CD8-positive, alpha-beta memory T cell (primary cell): ENCODE measurements at regions not wholly inside any gene's neighbourhood (a gene's known extent, or its start where the extent isn't known, plus 50 kb on each side); places are given as distances from the start of the nearest gene placed in this dataset.
"Not testable (repeated sequence)": the region's sequence is repeated elsewhere in the genome, so short reads cannot be mapped to it uniquely, and the experiment has no call there.

Source experiments
- CTCF ChIA-PET: fragments of 350-600 bp; sonication (Branson Sonifier 250); formaldehyde crosslinking; loops from one replicate; lab custom pipeline; 2021; ENCODE audit warnings: antibody characterized with exemption; lab: Charles Lee
- POLR2A ChIA-PET: fragments of 350-600 bp; sonication (Branson Sonifier 250); formaldehyde crosslinking; loops from one replicate; lab custom pipeline; 2021; ENCODE audit warnings: antibody characterized with exemption; lab: Charles Lee
- DNase-seq, 5 donors: peaks; one replicate each; pipeline versions ENCODE4 v3.0.0 to v3.0.0-alpha.2; 2020 to 2022; ENCODE audit warnings: mixed read lengths in 1 of 5
- H3K27ac ChIP-seq: one replicate; pipeline ENCODE4 v1.7.0; 2013; ENCODE audit warnings: low read depth, mild to moderate bottlenecking, low read length, moderate library complexity
- H3K27me3 ChIP-seq: 2 replicates; pipeline ENCODE4 v1.7.0; 2013; ENCODE audit warnings: low read length, mild to moderate bottlenecking; ENCODE audit not compliant: insufficient read depth, poor library complexity, severe bottlenecking
- H3K36me3 ChIP-seq: 2 replicates; pipeline ENCODE4 v1.7.0; 2013; ENCODE audit warnings: mild to moderate bottlenecking, low read length, moderate library complexity; ENCODE audit not compliant: insufficient read depth
- H3K4me1 ChIP-seq: 2 replicates; pipeline ENCODE4 v1.7.0; 2013; ENCODE audit warnings: mild to moderate bottlenecking, low read length, moderate library complexity; ENCODE audit not compliant: insufficient read depth
- H3K4me3 ChIP-seq: 2 replicates; pipeline ENCODE4 v1.7.0; 2013; ENCODE audit warnings: mild to moderate bottlenecking, low read length
- H3K9me3 ChIP-seq: 2 replicates; pipeline ENCODE4 v1.7.0; 2013; ENCODE audit warnings: mild to moderate bottlenecking, low read length
- H3K27ac Mint-ChIP-seq, 8 donors: one replicate each; pipeline ENCODE4 v1.8.0; 2020 to 2021; ENCODE audit warnings: mixed read lengths in 8 of 8, mild to moderate bottlenecking in 6 of 8, inconsistent platforms in 3 of 8, moderate library complexity in 3 of 8
- H3K27me3 Mint-ChIP-seq, 2 donors: one replicate each; pipeline ENCODE4 v1.8.0; 2020 to 2021; ENCODE audit warnings: mixed read lengths in 2 of 2, mild to moderate bottlenecking in 1 of 2, moderate library complexity in 1 of 2
- H3K36me3 Mint-ChIP-seq, 3 donors: one replicate each; pipeline ENCODE4 v1.8.0; 2020 to 2021; ENCODE audit warnings: mixed read lengths in 3 of 3, inconsistent platforms in 1 of 3, mild to moderate bottlenecking in 1 of 3
- H3K4me1 Mint-ChIP-seq, 3 donors: one replicate each; pipeline ENCODE4 v1.8.0; 2020 to 2021; ENCODE audit warnings: mixed read lengths in 3 of 3, inconsistent platforms in 1 of 3, mild to moderate bottlenecking in 1 of 3
- H3K4me3 Mint-ChIP-seq, 7 donors: one replicate each; pipeline ENCODE4 v1.8.0; 2020 to 2021; ENCODE audit warnings: mixed read lengths in 7 of 7, mild to moderate bottlenecking in 6 of 7, moderate library complexity in 4 of 7, inconsistent platforms in 2 of 7
- H3K9me3 Mint-ChIP-seq, 5 donors: one replicate each; pipeline ENCODE4 v1.8.0; 2020 to 2022; ENCODE audit warnings: mixed read lengths in 5 of 5, mild to moderate bottlenecking in 3 of 5, moderate library complexity in 2 of 5, inconsistent platforms in 1 of 5

- Mint-ChIP-seq H3K4me3 (peak overlapping the region in 6 of 7 donors; percentile 3 to 68 (median 38)), H3K9me3 (no peaks in the 10 kb centered on the region), H3K4me1 (peaks cover 31 to 45% (median 38%) of the 10 kb centered on the region in 3 donors)
Measured at GRCh38 chr5:40429258-40430100, 250.2 kb upstream of the PTGER4 start.

DNA sequence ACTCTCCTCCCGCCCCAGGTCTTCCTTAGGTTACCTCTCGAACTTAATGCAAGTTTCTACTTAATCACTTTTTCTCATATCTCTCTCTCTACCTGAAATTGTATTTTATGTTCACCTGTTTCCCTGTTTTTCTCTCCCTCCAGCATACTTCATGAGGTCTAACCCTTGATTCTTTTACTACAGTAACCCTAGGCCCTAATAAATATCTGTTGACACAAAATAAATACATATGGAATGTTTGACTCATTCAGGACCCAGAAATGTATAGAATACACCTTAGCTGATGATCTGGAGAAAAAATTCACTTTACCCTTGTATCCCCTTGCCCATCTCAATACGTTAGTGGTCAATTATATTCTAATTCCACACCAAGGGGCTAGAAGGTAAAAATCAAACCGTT, 250.9 kb upstream of the PTGER4 start:
- Histone ChIP-seq H3K9me3 (no peaks in the 10 kb centered on the region), H3K36me3 (no peaks in the 10 kb centered on the region), H3K4me1 (peaks cover 10% of the 10 kb centered on the region), H3K27me3 (no peaks in the 10 kb centered on the region), H3K4me3 (no peak overlapping the region), H3K27ac (no peak overlapping the region)
- Mint-ChIP-seq H3K36me3 (peaks cover 0 to 4% (median 2%) of the 10 kb centered on the region in 3 donors), H3K27me3 (no peaks in the 10 kb centered on the region), H3K4me1 (peaks cover 27 to 45% (median 36%) of the 10 kb centered on the region in 3 donors), H3K4me3 (no peak overlapping the region), H3K9me3 (no peaks in the 10 kb centered on the region), H3K27ac (peak overlapping the region; percentile 2 to 87 (median 74))
- ChIA-PET POLR2A (no interaction called here), CTCF (interaction anchor here (1.4 kb wide), 1 partner anchor 8 kb away, joined by 5 read pairs; no protein-coding TSS in a partner anchor)
- DNase-seq: no peak

More at GRCh38 chr5:40429258-40430100, 250.2 kb upstream of the PTGER4 start:
- no peak for DNase-seq
- Mint-ChIP-seq H3K27ac (peak overlapping the region; percentile 15 to 87 (median 71)), H3K27me3 (no peaks in the 10 kb centered on the region), H3K36me3 (peaks cover 0 to 4% (median 2%) of the 10 kb centered on the region in 3 donors)
- ChIA-PET POLR2A (no interaction called here), CTCF (no interaction called here)
- Histone ChIP-seq H3K4me3 (no peak overlapping the region), H3K9me3 (no peaks in the 10 kb centered on the region), H3K36me3 (no peaks in the 10 kb centered on the region), H3K27me3 (no peaks in the 10 kb centered on the region), H3K27ac (no peak overlapping the region), H3K4me1 (peaks cover 10% of the 10 kb centered on the region)

GRCh38 chr5:40428126-40428525, 251.6 kb upstream of the PTGER4 start:
- peaks cover 26 to 45% (median 32%) of the 10 kb centered on the region in 3 donors for H3K4me1 Mint-ChIP-seq
- H3K9me3 Mint-ChIP-seq: no peaks in the 10 kb centered on the region
- no peak for DNase-seq
- ChIA-PET CTCF (interaction anchor here (1.4 to 1.6 kb wide), 2 partner anchors 9 to 38 kb away, joined by 3 to 5 read pairs; no protein-coding TSS in a partner anchor), POLR2A (interaction anchor here (1.0 kb wide), 1 partner anchor 19 kb away, joined by 3 read pairs; no protein-coding TSS in a partner anchor)
- H3K36me3 Mint-ChIP-seq: peaks cover 0 to 4% (median 2%) of the 10 kb centered on the region in 3 donors
- Histone ChIP-seq H3K27me3 (no peaks in the 10 kb centered on the region), H3K9me3 (no peaks in the 10 kb centered on the region), H3K36me3 (no peaks in the 10 kb centered on the region), H3K27ac (no peak overlapping the region), H3K4me1 (peaks cover 10% of the 10 kb centered on the region), H3K4me3 (no peak overlapping the region)
- peak overlapping the region in 5 of 8 donors; percentile 5 to 79 (median 72) for H3K27ac Mint-ChIP-seq
- no peak overlapping the region for H3K4me3 Mint-ChIP-seq
- H3K27me3 Mint-ChIP-seq: no peaks in the 10 kb centered on the region

DNA sequence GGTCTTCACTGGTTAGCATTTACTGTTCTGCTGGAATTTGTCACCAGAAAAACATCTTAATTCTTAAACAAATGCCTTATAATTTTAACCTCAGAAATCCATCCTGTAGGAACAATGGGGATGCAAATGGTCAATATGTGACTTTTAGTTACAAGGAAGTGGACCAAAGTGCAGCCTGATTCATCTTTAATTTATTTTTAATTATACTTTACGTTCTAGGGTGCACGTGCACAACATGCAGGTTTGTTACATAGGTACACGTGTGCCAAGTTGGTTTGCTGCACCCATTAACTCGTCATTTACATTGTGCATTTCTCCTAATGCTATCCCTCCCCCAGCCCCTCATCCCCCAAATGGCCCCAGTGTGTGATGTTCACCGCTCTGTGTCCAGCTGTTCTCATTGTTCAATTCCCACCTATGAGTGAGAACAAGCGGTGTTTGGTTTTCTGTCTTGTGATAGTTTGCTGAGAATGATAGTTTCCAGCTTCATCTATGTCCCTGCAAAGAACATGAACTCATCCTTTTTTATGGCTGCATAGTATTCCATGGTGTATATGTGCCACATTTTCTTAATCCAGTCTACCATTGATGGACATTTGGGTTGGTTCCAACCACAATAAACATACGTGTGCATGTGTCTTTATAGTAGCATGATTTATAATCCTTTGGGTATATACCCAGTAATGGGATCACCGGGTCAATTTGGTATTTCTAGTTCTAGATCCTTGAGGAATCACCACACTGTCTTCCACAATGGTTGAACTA, 262.5 kb upstream of the PTGER4 start:
- Mint-ChIP-seq H3K9me3 (peaks cover 0 to 11% (median 9%) of the 10 kb centered on the region in 5 donors), H3K36me3 (peaks cover 0 to 34% (median 4%) of the 10 kb centered on the region in 3 donors), H3K27ac (peak overlapping the region in 1 of 8 donors; percentile 60)
- H3K9me3 ChIP-seq, CTCF ChIA-PET, H3K27ac ChIP-seq, H3K4me3 Mint-ChIP-seq, H3K4me3 ChIP-seq, POLR2A ChIA-PET, H3K27me3 ChIP-seq, H3K27me3 Mint-ChIP-seq, H3K4me1 Mint-ChIP-seq, DNase-seq, H3K36me3 ChIP-seq, H3K4me1 ChIP-seq: not testable (repeated sequence)

DNA sequence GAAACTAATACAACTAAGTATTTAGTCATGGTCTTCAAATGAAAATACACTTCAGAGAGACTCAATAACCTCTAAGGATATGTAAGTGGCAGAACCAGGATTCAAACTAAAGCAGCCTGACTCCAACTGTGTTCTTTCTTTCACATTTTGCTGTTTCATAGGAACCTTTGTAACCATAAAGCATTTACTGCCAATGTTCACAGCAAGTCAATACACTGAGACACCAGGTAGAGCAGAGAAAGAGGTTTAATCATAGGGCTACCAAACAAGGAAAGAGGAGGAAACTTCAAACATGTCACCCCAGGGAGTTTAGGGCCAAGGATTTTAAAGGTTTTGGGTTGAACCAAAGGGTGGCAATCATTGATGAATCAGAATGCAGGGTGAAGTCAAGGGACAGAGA, 263.1 kb upstream of the PTGER4 start:
- ChIA-PET POLR2A (no interaction called here), CTCF (no interaction called here)
- Histone ChIP-seq H3K27ac (no peak overlapping the region), H3K27me3 (no peaks in the 10 kb centered on the region), H3K4me1 (peaks cover 3% of the 10 kb centered on the region), H3K36me3 (no peaks in the 10 kb centered on the region), H3K9me3 (no peaks in the 10 kb centered on the region), H3K4me3 (no peak overlapping the region)
- H3K27me3 Mint-ChIP-seq: no peaks in the 10 kb centered on the region
- H3K4me1 Mint-ChIP-seq: peaks cover 5 to 9% (median 7%) of the 10 kb centered on the region in 3 donors
- no peak for DNase-seq
- peak overlapping the region in 3 of 8 donors; percentile 8 to 21 (median 19) for H3K27ac Mint-ChIP-seq
- H3K36me3 Mint-ChIP-seq: peaks cover 0 to 33% (median 4%) of the 10 kb centered on the region in 3 donors
- H3K9me3 Mint-ChIP-seq: peaks cover 0 to 10% (median 8%) of the 10 kb centered on the region in 5 donors
- H3K4me3 Mint-ChIP-seq: no peak overlapping the region

GRCh38 chr5:40416098-40416497, 263.6 kb upstream of the PTGER4 start:
- H3K27me3 Mint-ChIP-seq: no peaks in the 10 kb centered on the region
- no peak overlapping the region for H3K27ac ChIP-seq
- H3K4me1 Mint-ChIP-seq: peaks cover 10 to 14% (median 11%) of the 10 kb centered on the region in 3 donors
- H3K9me3 ChIP-seq: no peaks in the 10 kb centered on the region
- H3K4me1 ChIP-seq: peaks cover 8% of the 10 kb centered on the region
- H3K4me3 Mint-ChIP-seq: no peak overlapping the region
- H3K27me3 ChIP-seq: no peaks in the 10 kb centered on the region
- peak overlapping the region in 2 of 8 donors; percentile 35 to 83 for H3K27ac Mint-ChIP-seq
- no peak overlapping the region for H3K4me3 ChIP-seq
- no peaks in the 10 kb centered on the region for H3K36me3 ChIP-seq
- CTCF ChIA-PET: no interaction called here
- POLR2A ChIA-PET: no interaction called here
- peaks cover 0 to 10% (median 6%) of the 10 kb centered on the region in 5 donors for H3K9me3 Mint-ChIP-seq
- peaks cover 0 to 33% (median 4%) of the 10 kb centered on the region in 3 donors for H3K36me3 Mint-ChIP-seq
- DNase-seq: no peak

- Histone ChIP-seq H3K4me3 (no peak overlapping the region), H3K36me3 (no peaks in the 10 kb centered on the region), H3K9me3 (no peaks in the 10 kb centered on the region), H3K4me1 (peaks cover 18% of the 10 kb centered on the region), H3K27me3 (no peaks in the 10 kb centered on the region), H3K27ac (no peak overlapping the region)
- H3K36me3 Mint-ChIP-seq: peaks cover 0 to 23% (median 3%) of the 10 kb centered on the region in 3 donors
- H3K9me3 Mint-ChIP-seq: peaks cover 0 to 8% (median 3%) of the 10 kb centered on the region in 5 donors
- ChIA-PET POLR2A (interaction anchor here (1.2 kb wide), 1 partner anchor 22 kb away, joined by 3 read pairs; no protein-coding TSS in a partner anchor), CTCF (no interaction called here)
- H3K27me3 Mint-ChIP-seq: no peaks in the 10 kb centered on the region
- DNase-seq: no peak
- peak overlapping the region in 1 of 8 donors; percentile 58 for H3K27ac Mint-ChIP-seq
- H3K4me1 Mint-ChIP-seq: peaks cover 22 to 26% (median 23%) of the 10 kb centered on the region in 3 donors
- H3K4me3 Mint-ChIP-seq: no peak overlapping the region
Measured at GRCh38 chr5:40414922-40415321, 264.8 kb upstream of the PTGER4 start.
